Caco-2 (cell line): ENCODE measurements at regions not wholly inside any gene's neighbourhood (a gene's known extent, or its start where the extent isn't known, plus 50 kb on each side); places are given as distances from the start of the nearest gene placed in this dataset.

Experiments
- BruUV-seq: library from RNA; stranded (reverse); fragments of 400-500 nt; replicated peaks from 2 replicates; lab custom pipeline; 2021; lab: Mats Ljungman, UMichigan
- CTCF ChIA-PET: fragments of 300-600 bp; sonication (Branson Sonifier 250); formaldehyde crosslinking; loops from one replicate; lab custom pipeline; 2022; ENCODE audit warnings: antibody characterized with exemption; lab: Charles Lee
- POLR2A ChIA-PET: fragments of 300-600 bp; sonication (Branson Sonifier 250); formaldehyde crosslinking; loops from one replicate; lab custom pipeline; 2022; ENCODE audit warnings: antibody characterized with exemption; lab: Charles Lee
- DNase-seq, 2 experiments: peaks; one replicate each; pipeline versions ENCODE4 v3.0.0 to v3.0.0-alpha.2; 2020 to 2022
- H3K27me3 ChIP-seq: replicated peaks from 2 replicates; pipeline ENCODE4 v1.6.0; 2011; ENCODE audit warnings: low read length; ENCODE audit not compliant: control insufficient read depth, insufficient read depth
- H3K36me3 ChIP-seq: 2 replicates; pipeline ENCODE4 v1.5.1; 2011; ENCODE audit warnings: low read length; ENCODE audit not compliant: control insufficient read depth, insufficient read depth
- H3K4me1 ChIP-seq: fragments of 250-450 bp; sonication (Bioruptor Pico); 2 replicates; pipeline ENCODE4 v1.5.1; 2020; ENCODE audit warnings: mild to moderate bottlenecking
- H3K4me3 ChIP-seq: 2 replicates; pipeline ENCODE4 v1.5.1; 2011; ENCODE audit warnings: low read depth, mild to moderate bottlenecking, control low read depth, low read length
- H3K9me3 ChIP-seq: fragments of 250-450 bp; sonication (Bioruptor Pico); 2 replicates; pipeline ENCODE4 v1.5.1; 2020; ENCODE audit warnings: mild to moderate bottlenecking, moderate library complexity
- H3K27ac Mint-ChIP-seq: one replicate; pipeline ENCODE4 v1.8.0; 2022; ENCODE audit warnings: mixed read lengths; ENCODE audit not compliant: unreplicated experiment
- H3K27me3 Mint-ChIP-seq: one replicate; pipeline ENCODE4 v1.8.0; 2022; ENCODE audit warnings: mixed read lengths; ENCODE audit not compliant: insufficient read depth, unreplicated experiment
- H3K36me3 Mint-ChIP-seq: one replicate; pipeline ENCODE4 v1.8.0; 2022; ENCODE audit warnings: mild to moderate bottlenecking, mixed read lengths; ENCODE audit not compliant: insufficient read depth, unreplicated experiment
- H3K4me1 Mint-ChIP-seq: one replicate; pipeline ENCODE4 v1.8.0; 2022; ENCODE audit warnings: low read depth, mixed read lengths; ENCODE audit not compliant: unreplicated experiment
- H3K4me3 Mint-ChIP-seq: one replicate; pipeline ENCODE4 v1.8.0; 2022; ENCODE audit warnings: mild to moderate bottlenecking, moderate library complexity, mixed read lengths; ENCODE audit not compliant: unreplicated experiment
- H3K9me3 Mint-ChIP-seq: one replicate; pipeline ENCODE4 v1.8.0; 2022; ENCODE audit warnings: mixed read lengths; ENCODE audit not compliant: unreplicated experiment
- intact Hi-C: fragments of 100-400 bp; cut with micrococcal nuclease; formaldehyde crosslinking; loops from one replicate; pipeline ENCODE4 v1.10.0; 2022; ENCODE audit not compliant: unreplicated experiment
- TF ChIP-seq, protein P1 (sequence below), 2 experiments: fragments of 200-600 bp in 1 of 2; IDR thresholded peaks; 1 replicate in 1 of 2; 2 replicates in 1 of 2; pipeline versions ENCODE4 v1.5.1 to v1.8.0; 2011 to 2022; ENCODE audit warnings: antibody characterized with exemption in 1 of 2, control low read depth in 1 of 2, inconsistent platforms in 1 of 2, low read depth in 1 of 2, low read length in 1 of 2, mild to moderate bottlenecking in 1 of 2, moderate library complexity in 1 of 2; ENCODE audit not compliant: insufficient read depth in 1 of 2, severe bottlenecking in 1 of 2, unreplicated experiment in 1 of 2

GRCh38 chr18:73954268-73954667 is 193.4 kb downstream of the FBXO15 start:
- Histone ChIP-seq H3K4me3 (no peak overlapping the region), H3K27me3 (no peaks in the 10 kb centered on the region), H3K36me3 (no peaks in the 10 kb centered on the region), H3K4me1 (no peaks in the 10 kb centered on the region), H3K9me3 (no peaks in the 10 kb centered on the region)
- H3K9me3 Mint-ChIP-seq, result no peaks in the 10 kb centered on the region
- intact Hi-C loops, result no loop called here
- peaks cover 8% of the 10 kb centered on the region for H3K27me3 Mint-ChIP-seq
- TF ChIP-seq, protein P1, sequence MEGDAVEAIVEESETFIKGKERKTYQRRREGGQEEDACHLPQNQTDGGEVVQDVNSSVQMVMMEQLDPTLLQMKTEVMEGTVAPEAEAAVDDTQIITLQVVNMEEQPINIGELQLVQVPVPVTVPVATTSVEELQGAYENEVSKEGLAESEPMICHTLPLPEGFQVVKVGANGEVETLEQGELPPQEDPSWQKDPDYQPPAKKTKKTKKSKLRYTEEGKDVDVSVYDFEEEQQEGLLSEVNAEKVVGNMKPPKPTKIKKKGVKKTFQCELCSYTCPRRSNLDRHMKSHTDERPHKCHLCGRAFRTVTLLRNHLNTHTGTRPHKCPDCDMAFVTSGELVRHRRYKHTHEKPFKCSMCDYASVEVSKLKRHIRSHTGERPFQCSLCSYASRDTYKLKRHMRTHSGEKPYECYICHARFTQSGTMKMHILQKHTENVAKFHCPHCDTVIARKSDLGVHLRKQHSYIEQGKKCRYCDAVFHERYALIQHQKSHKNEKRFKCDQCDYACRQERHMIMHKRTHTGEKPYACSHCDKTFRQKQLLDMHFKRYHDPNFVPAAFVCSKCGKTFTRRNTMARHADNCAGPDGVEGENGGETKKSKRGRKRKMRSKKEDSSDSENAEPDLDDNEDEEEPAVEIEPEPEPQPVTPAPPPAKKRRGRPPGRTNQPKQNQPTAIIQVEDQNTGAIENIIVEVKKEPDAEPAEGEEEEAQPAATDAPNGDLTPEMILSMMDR (IDR thresholded peaks at IDR 0.05; ENCODE audit: insufficient read depth in 1 of 2, low read depth in 1 of 2, low read length in 1 of 2, severe bottlenecking in 1 of 2, unreplicated experiment in 1 of 2), result no peak
- ChIA-PET POLR2A (no interaction called here), CTCF (interaction anchor here (0.8 kb wide), 1 partner anchor 129 kb away, joined by 3 read pairs; no protein-coding TSS in a partner anchor)
- no peaks in the 10 kb centered on the region for H3K4me1 Mint-ChIP-seq
- H3K27ac Mint-ChIP-seq, result no peak overlapping the region
- DNase-seq, result no peak
- no TSS peak for BruUV-seq
- H3K4me3 Mint-ChIP-seq, result no peak overlapping the region
- no peaks in the 10 kb centered on the region for H3K36me3 Mint-ChIP-seq

DNA sequence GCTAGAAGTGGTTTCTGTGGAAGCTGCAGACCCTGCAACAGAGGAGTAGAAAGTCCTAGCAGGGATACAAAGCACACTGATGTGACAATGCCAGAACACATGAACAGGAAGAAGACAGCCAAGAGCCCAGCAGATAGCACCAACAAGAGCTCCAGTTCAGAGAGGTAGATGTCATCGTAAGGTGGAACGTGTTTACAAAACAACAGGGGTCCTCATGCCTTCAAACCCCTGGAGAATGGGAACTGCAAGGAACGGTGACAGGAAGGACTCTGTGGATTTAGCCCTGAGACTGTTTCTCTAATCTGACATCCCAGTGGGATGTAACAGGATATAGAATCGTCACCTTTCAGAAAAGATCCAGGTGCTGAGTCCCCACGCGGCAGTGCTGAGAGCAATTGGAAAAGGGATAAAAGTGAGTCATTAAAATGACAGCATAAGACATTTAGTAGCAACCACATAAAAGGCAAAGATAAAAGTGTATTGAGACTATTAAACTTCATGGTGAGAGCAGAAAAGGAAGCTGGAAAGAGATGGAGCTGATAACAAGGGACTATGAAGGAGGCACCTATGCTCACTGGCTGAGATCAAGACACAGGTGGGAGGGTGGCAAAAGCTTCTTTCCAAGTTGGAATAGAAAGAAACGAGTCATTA is 195.2 kb downstream of the FBXO15 start:
- Mint-ChIP-seq H3K9me3 (peaks cover 7% of the 10 kb centered on the region), H3K4me1 (no peaks in the 10 kb centered on the region), H3K36me3 (no peaks in the 10 kb centered on the region), H3K4me3 (no peak overlapping the region), H3K27me3 (peaks cover 8% of the 10 kb centered on the region), H3K27ac (no peak overlapping the region)
- ChIA-PET POLR2A (no interaction called here), CTCF (no interaction called here)
- Histone ChIP-seq H3K36me3 (no peaks in the 10 kb centered on the region), H3K27me3 (no peaks in the 10 kb centered on the region), H3K9me3 (no peaks in the 10 kb centered on the region), H3K4me1 (no peaks in the 10 kb centered on the region), H3K4me3 (no peak overlapping the region)
- DNase-seq, result no peak
- no TSS peak for BruUV-seq
- intact Hi-C loops, result no loop called here
- TF ChIP-seq, protein P1 (IDR thresholded peaks at IDR 0.05; ENCODE audit: insufficient read depth in 1 of 2, low read depth in 1 of 2, low read length in 1 of 2, severe bottlenecking in 1 of 2, unreplicated experiment in 1 of 2), result no peak

GRCh38 chr18:73950116-73950700 is 197.4 kb downstream of the FBXO15 start:
- no TSS peak for BruUV-seq
- intact Hi-C loops, result no loop called here
- Histone ChIP-seq H3K36me3 (no peaks in the 10 kb centered on the region), H3K4me3 (no peak overlapping the region), H3K9me3 (no peaks in the 10 kb centered on the region), H3K4me1 (no peaks in the 10 kb centered on the region), H3K27me3 (no peaks in the 10 kb centered on the region)
- TF ChIP-seq, protein P1 (IDR thresholded peaks at IDR 0.05; ENCODE audit: insufficient read depth in 1 of 2, low read depth in 1 of 2, low read length in 1 of 2, severe bottlenecking in 1 of 2, unreplicated experiment in 1 of 2), result no peak
- CTCF ChIA-PET, result no interaction called here
- Mint-ChIP-seq H3K4me1 (no peaks in the 10 kb centered on the region), H3K27ac (no peak overlapping the region), H3K36me3 (no peaks in the 10 kb centered on the region), H3K4me3 (no peak overlapping the region), H3K9me3 (peaks cover 9% of the 10 kb centered on the region), H3K27me3 (no peaks in the 10 kb centered on the region)
- DNase-seq, result no peak
- POLR2A ChIA-PET, result no interaction called here
